Mesendoderm (in vitro differentiated cells): ENCODE measurements at regions not wholly inside any gene's neighbourhood (a gene's known extent, or its start where the extent isn't known, plus 50 kb on each side); places are given as distances from the start of the nearest gene placed in this dataset.
"Not testable (repeated sequence)": the region's sequence is repeated elsewhere in the genome, so short reads cannot be mapped to it uniquely, and the experiment has no call there.

ENCODE experiments used
- DNase-seq: peaks from one replicate; pipeline ENCODE4 v3.0.0; 2013
- H2AK5ac ChIP-seq: 2 replicates; pipeline ENCODE4 v1.6.1; 2013; ENCODE audit warnings: low read length, inconsistent platforms
- H2BK120ac ChIP-seq: 2 replicates; pipeline ENCODE4 v1.6.1; 2013; ENCODE audit warnings: low read depth, mild to moderate bottlenecking, low read length, moderate library complexity, mixed read lengths
- H2BK15ac ChIP-seq: replicated peaks from 2 replicates; pipeline ENCODE4 v1.6.1; 2013; ENCODE audit warnings: low read depth, mild to moderate bottlenecking, moderate library complexity
- H2BK5ac ChIP-seq: 2 replicates; pipeline ENCODE4 v1.6.1; 2013; ENCODE audit warnings: low read length, inconsistent platforms
- H3K18ac ChIP-seq: 2 replicates; pipeline ENCODE4 v1.6.1; 2013; ENCODE audit warnings: mild to moderate bottlenecking, low read length, mixed read lengths
- H3K23ac ChIP-seq: one replicate; pipeline ENCODE4 v1.6.1; 2013; ENCODE audit warnings: low read length
- H3K27ac ChIP-seq: 2 replicates; pipeline ENCODE4 v1.5.1; 2013; ENCODE audit warnings: low read depth, mild to moderate bottlenecking, inconsistent platforms, low read length, moderate library complexity
- H3K27me3 ChIP-seq: 2 replicates; pipeline ENCODE4 v1.6.1; 2013; ENCODE audit warnings: low read length, control low read depth, mild to moderate bottlenecking, inconsistent platforms; ENCODE audit not compliant: insufficient read depth, poor library complexity
- H3K36me3 ChIP-seq: 2 replicates; pipeline ENCODE4 v1.6.1; 2013; ENCODE audit warnings: low read length, inconsistent platforms; ENCODE audit not compliant: control insufficient read depth, insufficient read depth
- H3K4ac ChIP-seq: one replicate; pipeline ENCODE4 v1.6.1; 2013; ENCODE audit warnings: low read depth, mild to moderate bottlenecking, low read length, moderate library complexity
- H3K4me1 ChIP-seq: 2 replicates; pipeline ENCODE4 v1.6.1; 2013; ENCODE audit warnings: low read depth, low read length, inconsistent platforms; ENCODE audit not compliant: control insufficient read depth
- H3K4me2 ChIP-seq: 2 replicates; pipeline ENCODE4 v1.6.1; 2013; ENCODE audit warnings: low read length
- H3K4me3 ChIP-seq: 2 replicates; pipeline ENCODE4 v1.5.1; 2013; ENCODE audit warnings: mild to moderate bottlenecking, low read length
- H3K56ac ChIP-seq: one replicate; pipeline ENCODE4 v1.6.1; 2013; ENCODE audit warnings: low read length
- H3K79me1 ChIP-seq: 2 replicates; pipeline ENCODE4 v1.6.1; 2013; ENCODE audit warnings: low read length, inconsistent platforms
- H3K79me2 ChIP-seq: 2 replicates; pipeline ENCODE4 v1.6.1; 2013; ENCODE audit warnings: mild to moderate bottlenecking, low read length; ENCODE audit not compliant: control insufficient read depth, insufficient read depth
- H3K9ac ChIP-seq: 2 replicates; pipeline ENCODE4 v1.6.1; 2013; ENCODE audit warnings: low read length, inconsistent platforms
- H4K5ac ChIP-seq: one replicate; pipeline ENCODE4 v1.6.1; 2013; ENCODE audit warnings: low read length
- H4K8ac ChIP-seq: one replicate; pipeline ENCODE4 v1.6.1; 2013; ENCODE audit warnings: low read depth, mild to moderate bottlenecking, control low read depth, low read length, moderate library complexity
- WGBS: extraction: QIAGEN DNeasy Blood & Tissue Kit; methylation state at CpG from one replicate; pipeline ENCODE4 v1.1.7; 2013; ENCODE audit warnings: low lambda C conversion rate, missing lambda C conversion rate; ENCODE audit not compliant: insufficient coverage; ENCODE audit errors: extremely low coverage; 5-methylcytosine and 5-hydroxymethylcytosine counted together

DNA sequence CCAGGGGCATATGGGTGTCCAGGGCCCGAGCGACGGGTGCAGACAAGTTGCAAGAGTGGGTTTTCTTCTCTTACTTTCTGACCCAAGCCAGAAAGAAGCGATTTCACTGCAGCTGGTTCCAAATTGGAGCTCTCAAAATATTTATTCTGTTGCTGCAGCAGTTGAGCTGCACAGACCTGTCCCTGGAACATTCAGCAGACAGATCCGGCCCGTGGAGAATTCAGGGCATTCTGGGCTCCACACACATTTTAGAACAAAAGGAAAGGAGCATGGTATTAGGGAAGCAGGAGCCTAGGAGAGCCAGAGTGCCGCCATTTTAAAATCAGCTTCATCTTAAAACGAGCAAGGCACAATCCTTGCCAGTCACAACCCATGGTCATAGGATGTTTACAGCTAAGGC, 135.3 kb upstream of the TPM1 start:
- DNase-seq = no peak
- no peaks in the 10 kb centered on the region for H3K79me1 ChIP-seq

DNA sequence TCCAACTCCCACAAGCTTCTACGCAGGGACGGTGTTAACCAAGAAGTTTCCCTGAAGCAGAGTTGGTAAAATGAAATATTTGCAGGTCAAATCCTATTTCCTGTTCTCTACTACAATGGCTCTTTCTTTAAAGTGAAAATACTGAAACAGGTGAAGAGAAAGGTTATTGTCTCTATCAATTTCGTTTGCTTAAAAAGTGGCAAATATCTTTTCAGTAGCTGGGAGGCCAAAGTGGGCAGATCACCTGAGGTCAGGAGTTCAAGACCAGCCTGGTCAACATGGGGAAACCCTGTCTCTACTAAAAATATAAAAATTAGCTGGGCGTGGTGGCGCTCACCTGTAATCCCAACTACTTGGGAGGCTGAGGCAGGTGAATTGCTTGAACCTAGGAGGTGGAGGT, 134.2 kb upstream of the TPM1 start:
- not testable (repeated sequence) for H2BK5ac ChIP-seq, H4K8ac ChIP-seq, H2BK15ac ChIP-seq, H3K4me3 ChIP-seq, H3K4me1 ChIP-seq, H3K9ac ChIP-seq, H3K4ac ChIP-seq, H3K23ac ChIP-seq, DNase-seq, H3K56ac ChIP-seq, H3K27ac ChIP-seq, H2AK5ac ChIP-seq, H3K4me2 ChIP-seq, H3K36me3 ChIP-seq, H3K79me1 ChIP-seq, H2BK120ac ChIP-seq, H3K27me3 ChIP-seq, H3K79me2 ChIP-seq, H3K18ac ChIP-seq, H4K5ac ChIP-seq
- WGBS = no CpG with 5 or more reads among the region's 5 CpGs

More for the DNA sequence above, 135.3 kb upstream of the TPM1 start:
- Histone ChIP-seq H3K4me3 (no peak overlapping the region), H3K27me3 (no peaks in the 10 kb centered on the region), H3K9ac (no peak overlapping the region), H3K4me2 (no peak overlapping the region), H3K23ac (no peak overlapping the region), H2AK5ac (no peak overlapping the region), H2BK5ac (no peak overlapping the region), H2BK120ac (no peak overlapping the region), H3K4me1 (peaks cover 6% of the 10 kb centered on the region), H3K4ac (no peak overlapping the region), H2BK15ac (no peak overlapping the region), H3K18ac (no peak overlapping the region), H4K8ac (no peak overlapping the region), H4K5ac (no peak overlapping the region), H3K36me3 (no peaks in the 10 kb centered on the region), H3K79me2 (no peaks in the 10 kb centered on the region), H3K27ac (no peak overlapping the region), H3K56ac (no peak overlapping the region)
- no CpG with 5 or more reads among the region's 8 CpGs for WGBS

DNA sequence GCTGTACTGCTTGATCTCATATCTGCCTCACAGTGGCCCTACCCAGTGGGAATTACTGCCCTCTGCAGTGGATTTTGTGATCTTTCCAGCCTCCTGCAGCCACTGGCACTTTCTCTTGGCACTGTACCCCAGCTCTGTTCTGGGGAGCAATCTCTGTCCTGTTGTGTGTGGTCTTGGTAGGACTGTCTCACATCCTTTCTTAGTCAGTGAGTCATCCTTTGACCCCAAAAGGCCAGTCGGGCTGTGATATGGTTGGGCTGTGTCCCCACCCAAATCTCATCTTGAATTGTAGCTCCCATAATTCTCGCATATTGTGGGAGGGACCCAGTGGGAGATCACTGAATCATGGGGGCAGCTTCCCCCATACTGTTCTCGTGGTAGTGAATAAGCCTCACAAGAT, 133.3 kb upstream of the TPM1 start:
- Histone ChIP-seq H3K36me3 (no peaks in the 10 kb centered on the region), H3K4me3 (no peak overlapping the region), H3K27me3 (no peaks in the 10 kb centered on the region), H4K8ac (no peak overlapping the region), H3K23ac (peak overlapping the region; percentile 6), H3K79me2 (no peaks in the 10 kb centered on the region), H3K4ac (no peak overlapping the region), H3K9ac (no peak overlapping the region), H3K4me2 (no peak overlapping the region), H3K4me1 (no peaks in the 10 kb centered on the region), H2BK15ac (no peak overlapping the region), H3K27ac (no peak overlapping the region), H2BK120ac (no peak overlapping the region), H3K79me1 (no peaks in the 10 kb centered on the region), H3K18ac (no peak overlapping the region), H3K56ac (no peak overlapping the region), H2BK5ac (no peak overlapping the region), H2AK5ac (no peak overlapping the region), H4K5ac (no peak overlapping the region)
- no CpG with 5 or more reads among the region's 3 CpGs for WGBS
- DNase-seq = no peak

DNA sequence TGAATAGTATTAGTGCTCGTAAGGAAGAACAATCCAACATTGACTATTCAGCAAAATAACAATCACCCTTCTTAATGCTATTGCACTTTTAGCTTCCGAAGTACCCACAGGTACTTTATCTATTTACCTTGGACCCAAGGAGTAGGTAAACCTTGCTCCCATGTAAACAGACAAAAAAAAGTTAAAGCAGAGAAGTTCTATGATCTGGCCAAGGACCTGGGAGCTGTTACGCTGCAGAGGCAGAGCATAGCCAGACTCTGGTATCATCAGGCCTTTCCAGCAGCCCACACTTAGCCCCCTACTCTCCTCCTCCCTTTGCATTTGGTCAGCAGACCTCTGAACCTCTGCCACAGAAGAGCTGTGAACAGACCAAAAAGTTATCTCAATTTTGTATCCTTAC, 130.3 kb upstream of the TPM1 start:
- Histone ChIP-seq H3K27me3 (no peaks in the 10 kb centered on the region), H3K79me2 (no peaks in the 10 kb centered on the region), H2AK5ac (no peak overlapping the region), H3K4me3 (no peak overlapping the region), H2BK15ac (no peak overlapping the region), H3K4ac (no peak overlapping the region), H3K18ac (no peak overlapping the region), H4K5ac (no peak overlapping the region), H3K9ac (no peak overlapping the region), H3K4me1 (peaks cover 2% of the 10 kb centered on the region), H3K56ac (no peak overlapping the region), H2BK5ac (no peak overlapping the region), H4K8ac (no peak overlapping the region), H3K79me1 (no peaks in the 10 kb centered on the region), H3K4me2 (no peak overlapping the region), H2BK120ac (no peak overlapping the region), H3K27ac (no peak overlapping the region), H3K23ac (no peak overlapping the region), H3K36me3 (no peaks in the 10 kb centered on the region)
- WGBS = no CpG with 5 or more reads among the region's 3 CpGs
- no peak for DNase-seq

DNA sequence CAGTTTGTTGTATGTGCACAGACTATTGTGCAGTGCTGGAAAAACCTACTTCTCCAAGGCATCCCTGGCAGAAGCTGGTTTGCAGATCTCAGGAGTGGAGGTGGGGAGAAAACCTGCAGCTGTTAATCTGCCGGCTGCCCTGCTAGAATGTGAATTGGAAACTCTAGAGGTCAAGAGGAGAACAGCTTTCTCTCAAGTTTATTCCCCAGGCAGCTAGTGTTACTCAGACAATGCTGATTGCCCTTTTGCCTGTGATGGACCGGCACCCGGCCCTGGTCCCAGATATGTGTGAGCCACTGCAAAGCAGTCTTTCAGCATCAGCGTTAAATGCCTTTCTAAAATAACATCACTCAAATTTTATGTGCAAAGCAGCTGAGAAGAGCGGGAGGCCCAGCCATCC, 129.7 kb upstream of the TPM1 start:
- peak; percentile 58 for DNase-seq
- Histone ChIP-seq H3K4me1 (peaks cover 2% of the 10 kb centered on the region), H3K79me1 (no peaks in the 10 kb centered on the region), H3K27me3 (no peaks in the 10 kb centered on the region), H3K18ac (no peak overlapping the region), H2BK15ac (no peak overlapping the region), H2AK5ac (no peak overlapping the region), H4K8ac (no peak overlapping the region), H4K5ac (no peak overlapping the region), H3K4me3 (no peak overlapping the region), H3K4me2 (no peak overlapping the region), H3K79me2 (no peaks in the 10 kb centered on the region), H3K56ac (no peak overlapping the region), H3K27ac (no peak overlapping the region), H3K36me3 (no peaks in the 10 kb centered on the region), H3K4ac (no peak overlapping the region), H3K9ac (no peak overlapping the region), H2BK5ac (no peak overlapping the region), H2BK120ac (no peak overlapping the region), H3K23ac (no peak overlapping the region)
- WGBS = no CpG with 5 or more reads among the region's 5 CpGs

DNA sequence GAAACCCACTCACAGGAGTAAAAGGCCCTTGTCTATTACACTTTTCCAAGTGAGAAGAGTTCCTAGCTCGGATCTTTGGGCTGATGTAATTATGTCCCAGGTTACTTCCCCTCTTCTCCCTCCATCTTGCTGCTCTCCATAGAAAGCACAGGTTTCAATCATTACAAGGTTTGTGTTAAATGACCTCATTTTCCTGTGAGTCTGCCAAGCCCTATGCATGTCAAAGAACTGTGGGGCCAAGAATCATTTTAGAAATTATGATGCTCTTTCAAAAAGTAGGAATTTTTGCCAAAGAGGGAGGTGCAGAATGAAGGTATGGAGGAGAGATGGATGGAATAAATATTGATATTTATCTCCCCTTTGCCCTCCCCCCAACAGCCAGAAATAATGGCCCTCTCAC, 129.3 kb upstream of the TPM1 start:
- Histone ChIP-seq H3K27ac (no peak overlapping the region), H4K8ac (no peak overlapping the region), H3K23ac (no peak overlapping the region), H3K4me1 (peaks cover 2% of the 10 kb centered on the region), H3K18ac (no peak overlapping the region), H3K4ac (no peak overlapping the region), H3K4me3 (no peak overlapping the region), H3K9ac (no peak overlapping the region), H3K79me2 (no peaks in the 10 kb centered on the region), H2AK5ac (no peak overlapping the region), H2BK120ac (no peak overlapping the region), H3K27me3 (no peaks in the 10 kb centered on the region), H3K79me1 (no peaks in the 10 kb centered on the region), H4K5ac (no peak overlapping the region), H3K4me2 (no peak overlapping the region), H3K56ac (no peak overlapping the region), H2BK15ac (no peak overlapping the region), H3K36me3 (no peaks in the 10 kb centered on the region), H2BK5ac (no peak overlapping the region)
- no CpG with 5 or more reads among the region's 1 CpG for WGBS
- no peak for DNase-seq
